HG03378 (cell line): ENCODE measurements at regions not wholly inside any gene's neighbourhood (a gene's known extent, or its start where the extent isn't known, plus 50 kb on each side); places are given as distances from the start of the nearest gene placed in this dataset.
"Not testable (repeated sequence)": the region's sequence is repeated elsewhere in the genome, so short reads cannot be mapped to it uniquely, and the experiment has no call there.

Source experiments
- ATAC-seq: cut with Tn5 transposase; IDR thresholded peaks from one replicate; pipeline ENCODE4 v1.9.1; 2021; ENCODE audit warnings: mild to moderate bottlenecking, moderate library complexity; ENCODE audit not compliant: unreplicated experiment

- no peak for ATAC-seq
Observed at GRCh38 chr12:67028529-67028928, 240.6 kb upstream of the CAND1 start.

GRCh38 chr12:67034110-67034879, 234.9 kb upstream of the CAND1 start:
- no peak for ATAC-seq

GRCh38 chr12:67035121-67035520, 234.0 kb upstream of the CAND1 start:
- no peak for ATAC-seq

- ATAC-seq: no peak
Observed at GRCh38 chr12:67038486-67038885, 230.7 kb upstream of the CAND1 start.

- ATAC-seq: no peak
Observed at GRCh38 chr12:67039995-67040860, 228.9 kb upstream of the CAND1 start.

DNA sequence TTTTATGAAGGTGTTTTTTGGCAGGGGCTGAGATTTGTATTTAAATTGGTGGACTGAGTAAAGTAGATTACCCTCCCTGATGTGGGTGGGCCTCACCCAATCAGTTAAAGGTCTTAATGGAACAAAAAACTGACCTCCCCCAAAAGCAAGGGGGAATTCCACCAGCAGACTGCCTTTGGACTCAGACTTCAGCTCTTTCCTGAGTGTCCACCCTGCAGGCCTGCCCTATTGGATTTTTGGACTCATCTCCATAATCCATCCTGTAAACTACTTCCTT, 228.4 kb upstream of the CAND1 start:
- ATAC-seq: no peak

DNA sequence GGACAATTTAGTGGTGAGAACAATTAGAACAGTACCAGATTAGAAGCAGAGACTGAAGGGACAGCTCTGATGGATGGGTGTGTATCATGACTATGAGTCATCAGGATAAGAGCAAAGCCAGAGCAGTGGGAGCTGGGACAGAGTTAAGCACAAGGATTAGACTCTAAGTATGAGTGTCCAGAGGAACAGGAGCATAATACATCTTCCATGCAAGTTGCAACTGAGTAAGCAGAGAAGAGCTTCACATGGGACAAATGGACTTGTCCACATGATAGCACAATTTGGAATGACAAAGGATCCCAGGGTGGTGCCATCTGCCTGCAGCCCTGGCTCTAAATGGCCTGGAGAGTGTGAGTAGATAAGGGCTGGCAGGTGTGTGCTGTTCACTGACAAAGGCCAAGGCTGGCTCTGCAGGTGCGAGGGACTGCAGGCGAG, 226.4 kb upstream of the CAND1 start:
- ATAC-seq: no peak

GRCh38 chr12:67043771-67044170, 225.4 kb upstream of the CAND1 start:
- ATAC-seq: no peak

GRCh38 chr12:67045650-67046049, 223.5 kb upstream of the CAND1 start:
- no peak for ATAC-seq

DNA sequence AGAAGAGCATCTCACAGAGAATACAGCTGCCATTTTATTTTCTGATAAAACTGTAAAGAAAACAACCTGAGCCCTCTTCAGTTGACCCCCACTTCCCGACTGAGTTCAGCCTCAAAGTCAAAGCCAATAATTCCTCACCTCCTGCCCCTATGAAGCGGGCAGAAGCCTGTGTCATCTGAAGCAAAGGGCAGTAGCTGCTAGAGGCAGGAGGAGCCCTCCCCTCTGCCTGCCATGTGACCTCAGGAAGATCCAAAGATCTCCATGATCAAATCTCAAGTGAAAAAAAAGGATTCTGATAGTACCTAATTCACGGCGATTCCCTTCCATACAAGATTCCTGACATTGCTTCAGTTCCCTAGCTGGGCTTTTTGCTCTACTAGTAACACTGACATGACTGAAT, 223.1 kb upstream of the CAND1 start:
- no peak for ATAC-seq

DNA sequence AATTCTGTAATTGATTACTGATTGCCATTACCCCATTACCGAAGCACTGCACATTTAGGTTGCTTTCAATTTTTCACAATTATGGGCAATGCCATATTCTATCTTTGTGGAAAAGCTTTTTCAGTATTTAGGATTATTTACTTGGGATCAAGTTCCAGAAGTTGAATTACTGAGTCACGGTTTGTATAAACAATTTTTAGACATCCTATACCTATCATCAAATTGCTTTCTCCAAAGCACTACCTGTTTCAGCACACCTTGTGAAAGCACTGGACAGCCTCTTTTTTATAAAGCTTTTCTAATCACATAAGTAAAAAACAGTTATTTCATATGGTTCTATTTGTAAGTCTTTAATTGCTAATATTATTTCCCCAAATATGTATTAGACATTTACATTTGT, 221.5 kb upstream of the CAND1 start:
- no peak for ATAC-seq

GRCh38 chr12:67048371-67048770, 220.8 kb upstream of the CAND1 start:
- no peak for ATAC-seq

- ATAC-seq: not testable (repeated sequence)
Observed at GRCh38 chr12:67049199-67049598, 220.0 kb upstream of the CAND1 start.

DNA sequence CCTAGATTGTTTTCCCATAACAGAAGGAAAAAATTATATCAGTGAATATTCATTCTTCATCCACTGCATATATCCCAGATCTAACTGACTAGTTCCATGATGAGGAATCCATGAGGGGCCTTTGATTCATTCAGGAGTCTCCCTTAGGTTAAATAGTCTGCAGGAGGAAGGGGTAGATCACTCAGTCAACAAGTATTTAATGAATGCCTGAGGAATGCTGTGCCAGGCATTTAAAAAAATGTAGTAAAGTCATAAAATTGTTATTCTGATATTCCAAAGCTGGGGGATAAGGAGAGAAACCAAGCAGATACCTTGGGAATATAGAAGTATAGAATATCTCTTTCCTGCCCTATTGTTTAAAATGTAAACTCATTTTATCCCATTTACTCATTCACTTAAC, 216.2 kb upstream of the CAND1 start:
- ATAC-seq: no peak

DNA sequence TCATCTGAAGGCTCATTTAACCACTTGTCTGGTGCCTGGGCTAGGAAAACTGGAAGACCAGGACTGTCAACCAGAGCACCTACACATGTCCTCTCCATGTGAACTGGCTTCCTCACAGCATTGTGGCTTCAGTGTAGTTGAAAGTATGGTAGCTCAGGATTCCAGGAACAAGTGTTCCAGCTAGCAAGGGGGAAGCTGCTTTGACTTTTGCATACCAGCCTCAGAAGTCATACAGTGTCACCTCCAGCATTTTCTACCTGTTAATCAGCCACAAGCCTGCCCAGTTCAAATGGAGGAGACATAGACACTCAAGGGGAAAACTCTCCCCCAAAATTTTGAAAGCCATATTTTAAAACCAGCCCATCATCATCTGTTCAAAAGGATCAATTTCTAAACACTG, 212.8 kb upstream of the CAND1 start:
- no peak for ATAC-seq

- no peak for ATAC-seq
Observed at GRCh38 chr12:67057072-67057471, 212.1 kb upstream of the CAND1 start.

DNA sequence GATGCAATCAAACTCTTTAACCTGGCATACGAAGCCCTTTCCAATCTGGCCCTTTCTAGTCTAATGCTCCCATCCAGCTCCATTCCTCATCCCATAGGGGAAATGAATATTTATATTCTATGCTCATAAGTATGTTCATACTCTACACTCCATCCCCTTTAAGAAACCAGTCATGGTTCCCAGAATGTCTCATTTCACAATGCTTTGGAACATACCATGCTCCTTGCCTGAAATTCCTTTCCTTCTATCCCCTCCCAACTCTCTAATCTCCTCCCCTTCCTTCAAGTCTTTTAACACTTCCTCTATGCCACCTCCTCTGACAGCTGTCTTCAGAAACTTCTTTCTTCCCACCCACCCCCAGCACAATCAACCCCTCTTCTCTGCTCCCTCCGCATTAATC, 207.0 kb upstream of the CAND1 start:
- ATAC-seq: no peak

- ATAC-seq: no peak
Observed at GRCh38 chr12:67067453-67068203, 201.5 kb upstream of the CAND1 start.

DNA sequence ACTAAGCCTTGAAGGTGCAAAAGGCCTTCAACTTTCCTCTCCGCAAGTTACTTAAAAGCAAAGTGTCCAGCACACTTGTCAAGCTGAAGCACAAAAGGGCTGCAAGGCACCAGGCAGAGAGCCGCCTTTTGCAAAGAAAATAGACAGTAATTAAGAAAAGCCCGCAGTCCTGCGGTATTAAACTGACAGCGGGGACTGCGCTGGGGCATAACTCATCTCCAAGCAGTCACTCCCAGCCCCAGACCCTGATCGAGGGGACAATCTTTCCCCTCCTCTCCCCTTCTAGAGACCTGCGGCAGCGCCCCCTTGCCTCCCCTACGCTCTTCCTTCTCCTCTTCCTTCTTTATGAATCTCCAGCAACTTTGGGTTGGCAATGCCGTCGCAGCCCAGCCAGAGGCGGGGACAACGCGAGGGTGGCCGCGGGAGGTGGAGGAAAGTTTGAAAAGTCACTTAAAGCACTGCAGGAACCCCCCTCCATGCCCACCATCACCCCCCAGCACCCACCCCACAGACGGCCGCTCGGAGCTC, 200.9 kb upstream of the CAND1 start:
- ATAC-seq: no peak

DNA sequence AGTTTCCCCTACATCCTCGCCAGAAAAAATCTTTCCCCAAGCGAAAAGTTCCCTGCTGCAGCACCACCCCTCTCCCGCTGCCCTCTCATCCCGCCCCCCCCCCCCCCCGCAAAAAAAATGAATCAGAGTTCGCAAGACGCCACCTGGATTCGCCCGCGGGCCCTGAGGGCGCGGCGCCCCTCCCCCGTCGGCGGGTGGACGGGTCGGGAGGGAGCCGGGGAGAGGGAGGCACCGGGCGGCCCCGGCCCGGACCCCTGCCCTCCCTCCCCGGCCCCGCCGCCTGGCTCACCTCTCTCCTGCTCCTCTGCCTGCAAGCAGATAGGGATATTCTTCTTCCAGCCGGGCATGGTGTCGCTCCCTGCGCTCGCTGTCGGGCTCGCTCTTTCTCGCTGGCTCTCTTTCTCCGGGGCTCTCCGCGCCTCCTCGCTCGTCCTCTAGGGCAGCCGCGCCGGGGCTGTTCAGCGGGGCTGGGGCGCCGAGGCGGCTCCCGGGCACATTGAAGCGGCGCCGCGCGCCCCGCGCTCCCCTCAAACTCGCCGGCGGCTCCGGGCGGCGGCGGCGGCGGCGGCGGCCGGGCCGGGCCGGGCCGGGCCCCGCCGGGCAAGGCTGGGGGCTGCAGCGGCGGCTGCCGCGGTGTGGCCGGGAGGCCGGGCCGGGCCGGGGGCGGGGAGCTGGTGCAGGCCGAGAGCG, 200.3 kb upstream of the CAND1 start:
- ATAC-seq: no peak
